ENCODE measurements at regions not wholly inside any gene's neighbourhood (a gene's known extent, or its start where the extent isn't known, plus 50 kb on each side); places are given as distances from the start of the nearest gene placed in this dataset.

DNA sequence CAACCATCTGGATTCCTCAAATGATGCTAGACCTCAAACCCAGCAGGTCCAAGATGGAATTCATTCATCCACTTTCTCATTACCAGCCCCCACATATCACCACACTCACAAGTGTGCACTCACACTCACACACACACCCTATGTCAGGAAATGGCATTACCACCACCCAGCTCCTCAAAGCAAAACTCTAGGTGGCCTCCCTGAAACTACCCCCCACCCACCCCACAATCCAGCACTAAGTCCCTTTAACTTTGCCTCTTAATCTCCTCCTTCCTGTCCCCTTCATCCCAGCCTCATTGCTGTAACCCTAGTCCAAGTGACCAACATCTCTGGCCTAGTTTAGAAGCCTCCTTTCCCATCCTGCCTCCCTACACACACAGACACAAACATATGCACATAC lies 109.4 kb downstream of the TNFAIP3 start:
- TF ChIP-seq, protein P1, sequence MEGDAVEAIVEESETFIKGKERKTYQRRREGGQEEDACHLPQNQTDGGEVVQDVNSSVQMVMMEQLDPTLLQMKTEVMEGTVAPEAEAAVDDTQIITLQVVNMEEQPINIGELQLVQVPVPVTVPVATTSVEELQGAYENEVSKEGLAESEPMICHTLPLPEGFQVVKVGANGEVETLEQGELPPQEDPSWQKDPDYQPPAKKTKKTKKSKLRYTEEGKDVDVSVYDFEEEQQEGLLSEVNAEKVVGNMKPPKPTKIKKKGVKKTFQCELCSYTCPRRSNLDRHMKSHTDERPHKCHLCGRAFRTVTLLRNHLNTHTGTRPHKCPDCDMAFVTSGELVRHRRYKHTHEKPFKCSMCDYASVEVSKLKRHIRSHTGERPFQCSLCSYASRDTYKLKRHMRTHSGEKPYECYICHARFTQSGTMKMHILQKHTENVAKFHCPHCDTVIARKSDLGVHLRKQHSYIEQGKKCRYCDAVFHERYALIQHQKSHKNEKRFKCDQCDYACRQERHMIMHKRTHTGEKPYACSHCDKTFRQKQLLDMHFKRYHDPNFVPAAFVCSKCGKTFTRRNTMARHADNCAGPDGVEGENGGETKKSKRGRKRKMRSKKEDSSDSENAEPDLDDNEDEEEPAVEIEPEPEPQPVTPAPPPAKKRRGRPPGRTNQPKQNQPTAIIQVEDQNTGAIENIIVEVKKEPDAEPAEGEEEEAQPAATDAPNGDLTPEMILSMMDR (IDR thresholded peaks at IDR 0.05), result no peak
- TF ChIP-seq POLR2A (IDR thresholded peaks at IDR 0.05), result no peak
- no peak for TF ChIP-seq EP300 (IDR thresholded peaks at IDR 0.05)
- TF ChIP-seq POLR2AphosphoS5 (IDR thresholded peaks at IDR 0.05), result no peak

All from sigmoid colon (tissue), 4 donors.